Thyroid gland (tissue), 4 donors: ENCODE measurements at regions not wholly inside any gene's neighbourhood (a gene's known extent, or its start where the extent isn't known, plus 50 kb on each side); places are given as distances from the start of the nearest gene placed in this dataset.

ENCODE experiments used
- CTCF ChIP-seq, 6 experiments: fragments of 200-600 bp in 3 of 6; fragments of 450-650 bp in 3 of 6; sonication (generic) in 3 of 6; IDR thresholded peaks; one replicate each; pipeline ENCODE4 v1.5.1; 2016 to 2019; ENCODE audit warnings: antibody characterized with exemption in 6 of 6, mild to moderate bottlenecking in 2 of 6, inconsistent platforms in 1 of 6, moderate library complexity in 1 of 6
- POLR2A ChIP-seq, 2 donors: fragments of 450-650 bp; IDR thresholded peaks; one replicate each; pipeline ENCODE4 v1.6.1; 2017; ENCODE audit warnings: antibody characterized with exemption in 2 of 2, mild to moderate bottlenecking in 2 of 2, moderate library complexity in 1 of 2

GRCh38 chr4:27119239-27119638, 258.6 kb downstream of the STIM2 start:
- TF ChIP-seq CTCF (IDR thresholded peaks at IDR 0.05) (no peak), POLR2A (IDR thresholded peaks at IDR 0.05) (no peak)
